ENCODE measurements at regions not wholly inside any gene's neighbourhood (a gene's known extent, or its start where the extent isn't known, plus 50 kb on each side); places are given as distances from the start of the nearest gene placed in this dataset.

GRCh38 chr11:79796704-79797103 lies 355.9 kb upstream of the TENM4 start:
- TF ChIP-seq CTCF (IDR thresholded peaks at IDR 0.05) (no peak), ZFX (IDR thresholded peaks at IDR 0.05; ENCODE audit: borderline replicate concordance) (no peak)
